H1 (cell line): ENCODE measurements at regions not wholly inside any gene's neighbourhood (a gene's known extent, or its start where the extent isn't known, plus 50 kb on each side); places are given as distances from the start of the nearest gene placed in this dataset.

ENCODE experiments used
- CTCF ChIA-PET: fragments of 300-600 bp; sonication (Branson Sonifier 250); formaldehyde crosslinking; loops from one replicate; lab custom pipeline; 2021; ENCODE audit not compliant: partially characterized antibody; lab: Charles Lee
- POLR2A ChIA-PET: fragments of 300-600 bp; sonication (Branson Sonifier 250); formaldehyde crosslinking; loops from one replicate; lab custom pipeline; 2021; ENCODE audit warnings: inconsistent platforms; ENCODE audit not compliant: partially characterized antibody; lab: Charles Lee
- DNase-seq, 2 experiments: peaks; one replicate each; pipeline versions ENCODE4 v3.0.0 to v3.0.0-alpha.2; 2010 to 2022; ENCODE audit warnings: low spot score in 2 of 2, low read depth in 1 of 2, mixed read lengths in 1 of 2
- FAIRE-seq: peaks from 2 replicates; lab custom pipeline; 2011; peaks lifted over from hg19 to GRCh38; lab: Jason Lieb, UNC
- H2AFZ ChIP-seq: 2 replicates; pipeline ENCODE4 v1.8.1; 2012; ENCODE audit warnings: low read length, inconsistent platforms
- H2AK5ac ChIP-seq: 2 replicates; pipeline ENCODE4 v1.6.1; 2013; ENCODE audit warnings: low read depth, low read length
- H2BK120ac ChIP-seq: replicated peaks from 2 replicates; pipeline ENCODE3; 2013; ENCODE audit warnings: low read depth, low read length, inconsistent platforms
- H2BK12ac ChIP-seq: 2 replicates; pipeline ENCODE4 v1.6.1; 2013; ENCODE audit warnings: low read depth, low read length
- H2BK15ac ChIP-seq: 2 replicates; pipeline ENCODE4 v1.6.1; 2013; ENCODE audit warnings: low read length
- H2BK20ac ChIP-seq: 2 replicates; pipeline ENCODE4 v1.6.1; 2013; ENCODE audit warnings: low read length
- H2BK5ac ChIP-seq: 2 replicates; pipeline ENCODE4 v1.6.1; 2013; ENCODE audit warnings: low read depth, low read length
- H3K14ac ChIP-seq: 2 replicates; pipeline ENCODE4 v1.6.1; 2013; ENCODE audit warnings: inconsistent platforms; ENCODE audit not compliant: insufficient read length
- H3K18ac ChIP-seq: 2 replicates; pipeline ENCODE4 v1.6.1; 2013; ENCODE audit warnings: low read length; ENCODE audit errors: extremely low read depth
- H3K23ac ChIP-seq: 2 replicates; pipeline ENCODE4 v1.6.1; 2013; ENCODE audit warnings: inconsistent platforms; ENCODE audit not compliant: insufficient read length
- H3K23me2 ChIP-seq: 2 replicates; pipeline ENCODE4 v1.6.1; 2013; ENCODE audit warnings: low read depth, low read length
- H3K27ac ChIP-seq: 2 replicates; pipeline ENCODE4 v1.6.1; 2011; ENCODE audit warnings: low read depth, low read length, inconsistent platforms
- H3K27me3 ChIP-seq, 4 experiments: replicated peaks in 1 of 4; 1 replicate in 1 of 4; 2 replicates in 3 of 4; pipeline versions ENCODE4 v1.6.1 to v1.8.1; 2011 to 2013; ENCODE audit warnings: low read length in 3 of 4, mild to moderate bottlenecking in 3 of 4, inconsistent platforms in 2 of 4, mixed read lengths in 2 of 4, moderate library complexity in 1 of 4; ENCODE audit not compliant: control insufficient read depth in 3 of 4, insufficient read depth in 3 of 4; ENCODE audit errors: extremely low read depth in 1 of 4
- H3K36me3 ChIP-seq, 4 experiments: 2 replicates each; pipeline versions ENCODE4 v1.6.1 to v1.8.1; 2011 to 2013; ENCODE audit warnings: mild to moderate bottlenecking in 4 of 4, low read length in 3 of 4, moderate library complexity in 2 of 4, control low read depth in 1 of 4, inconsistent platforms in 1 of 4; ENCODE audit not compliant: insufficient read depth in 4 of 4, control insufficient read depth in 2 of 4
- H3K4ac ChIP-seq: replicated peaks from 2 replicates; pipeline ENCODE3; 2013; ENCODE audit warnings: low read length, low read depth, mixed read lengths, inconsistent platforms; ENCODE audit not compliant: insufficient read length
- H3K4me1 ChIP-seq, 4 experiments: replicated peaks in 1 of 4; 1 replicate in 1 of 4; 2 replicates in 3 of 4; pipeline versions ENCODE4 v1.6.1 to v1.8.1; 2011 to 2013; ENCODE audit warnings: low read length in 3 of 4, inconsistent platforms in 2 of 4, mixed read lengths in 1 of 4; ENCODE audit not compliant: insufficient read depth in 4 of 4, control insufficient read depth in 3 of 4
- H3K4me2 ChIP-seq, 2 experiments: 2 replicates each; pipeline versions ENCODE4 v1.6.1 to v1.8.1; 2011 to 2013; ENCODE audit warnings: low read depth in 2 of 2, low read length in 2 of 2, control low read depth in 1 of 2, inconsistent platforms in 1 of 2, mild to moderate bottlenecking in 1 of 2; ENCODE audit not compliant: insufficient read depth in 1 of 2
- H3K4me3 ChIP-seq, 4 experiments: fragments of 200-600, 300-600 bp in 1 of 4; sonication (generic), shearing (Covaris generic), sonication (Bioruptor Twin) in 1 of 4; 2 replicates each; pipeline versions ENCODE4 v1.5.1 to v1.8.1; 2011 to 2016; ENCODE audit warnings: low read length in 4 of 4, low read depth in 3 of 4, control low read depth in 2 of 4, inconsistent platforms in 2 of 4, mild to moderate bottlenecking in 2 of 4, mixed read lengths in 1 of 4, moderate library complexity in 1 of 4; ENCODE audit not compliant: insufficient read depth in 2 of 4; ENCODE audit errors: extremely low read depth in 1 of 4
- H3K56ac ChIP-seq: replicated peaks from 2 replicates; pipeline ENCODE3; 2013; ENCODE audit warnings: low read depth, mild to moderate bottlenecking, mixed read lengths, low read length, inconsistent platforms; ENCODE audit not compliant: insufficient read length
- H3K79me1 ChIP-seq: 2 replicates; pipeline ENCODE4 v1.6.1; 2013; ENCODE audit warnings: low read depth, low read length, control low read depth
- H3K79me2 ChIP-seq, 2 experiments: 2 replicates each; pipeline versions ENCODE4 v1.6.1 to v1.8.1; 2012 to 2013; ENCODE audit warnings: low read length in 2 of 2, mild to moderate bottlenecking in 2 of 2, inconsistent platforms in 1 of 2; ENCODE audit not compliant: insufficient read depth in 2 of 2, control insufficient read depth in 1 of 2
- H3K9ac ChIP-seq, 4 experiments: replicated peaks in 1 of 4; 1 replicate in 1 of 4; 2 replicates in 3 of 4; pipeline versions ENCODE4 v1.6.1 to v1.8.1; 2011 to 2013; ENCODE audit warnings: low read depth in 3 of 4, low read length in 3 of 4, control low read depth in 2 of 4, mild to moderate bottlenecking in 2 of 4, moderate library complexity in 2 of 4, inconsistent platforms in 1 of 4; ENCODE audit errors: extremely low read depth in 1 of 4
- H3K9me3 ChIP-seq, 2 experiments: 2 replicates each; pipeline versions ENCODE4 v1.6.1 to v1.8.1; 2012 to 2013; ENCODE audit warnings: mild to moderate bottlenecking in 2 of 2, moderate library complexity in 2 of 2, control low read depth in 1 of 2, inconsistent platforms in 1 of 2, low read depth in 1 of 2, low read length in 1 of 2, mixed read lengths in 1 of 2; ENCODE audit not compliant: insufficient read depth in 2 of 2
- H4K20me1 ChIP-seq, 2 experiments: replicated peaks in 1 of 2; 2 replicates each; pipeline versions ENCODE3 to v1.8.1; 2011 to 2013; ENCODE audit warnings: inconsistent platforms in 2 of 2, low read length in 2 of 2, mild to moderate bottlenecking in 1 of 2; ENCODE audit not compliant: insufficient read depth in 2 of 2, control insufficient read depth in 1 of 2
- H4K5ac ChIP-seq: 2 replicates; pipeline ENCODE4 v1.6.1; 2013; ENCODE audit warnings: low read length, low read depth, mixed read lengths, inconsistent platforms; ENCODE audit not compliant: insufficient read length
- H4K8ac ChIP-seq: 2 replicates; pipeline ENCODE4 v1.8.0; 2013; ENCODE audit warnings: mild to moderate bottlenecking, moderate library complexity, low read length, inconsistent platforms; ENCODE audit not compliant: insufficient read depth; ENCODE audit errors: extremely low read depth
- H4K91ac ChIP-seq: replicated peaks from 2 replicates; pipeline ENCODE3; 2013; ENCODE audit warnings: low read length, mixed read lengths, inconsistent platforms; ENCODE audit not compliant: insufficient read length
- RAD21 ChIP-seq, 2 experiments: IDR thresholded peaks in 1 of 2; conservative IDR thresholded peaks in 1 of 2; 2 replicates each; pipeline ENCODE4 v1.6.1; 2011; ENCODE audit warnings: low read depth in 2 of 2, low read length in 2 of 2, improper control_type of control experiment in 1 of 2, inconsistent platforms in 1 of 2, mild to moderate bottlenecking in 1 of 2, moderate library complexity in 1 of 2
- SUZ12 ChIP-seq: fragments of 200-600 bp; sonication (generic); IDR thresholded peaks from 2 replicates; pipeline ENCODE4 v1.6.1; 2012; ENCODE audit warnings: mild to moderate bottlenecking, inconsistent platforms, low read length, moderate library complexity, mixed read lengths
- WGBS, 2 experiments: shearing (Covaris generic) in 1 of 2; methylation state at CpG; one replicate each; pipeline versions ENCODE4 v1.1.6 to v1.1.7; 2013 to 2015; ENCODE audit warnings: low lambda C conversion rate in 2 of 2, mixed read lengths in 2 of 2, inconsistent platforms in 1 of 2, low coverage in 1 of 2, missing lambda C conversion rate in 1 of 2; ENCODE audit not compliant: insufficient replicate concordance in 2 of 2, insufficient coverage in 1 of 2, insufficient read length in 1 of 2; ENCODE audit errors: extremely low coverage in 1 of 2, missing lambda C conversion rate in 1 of 2; 5-methylcytosine and 5-hydroxymethylcytosine counted together
- TF ChIP-seq, protein P1 (sequence below), 3 experiments: IDR thresholded peaks; 1 replicate in 2 of 3; 2 replicates in 1 of 3; pipeline versions ENCODE4 v1.5.1 to v1.6.1; 2011; ENCODE audit warnings: low read length in 3 of 3, mild to moderate bottlenecking in 3 of 3, inconsistent platforms in 2 of 3, low read depth in 1 of 3, moderate library complexity in 1 of 3; ENCODE audit not compliant: insufficient read depth in 1 of 3; ENCODE audit errors: control extremely low read depth in 1 of 3

DNA sequence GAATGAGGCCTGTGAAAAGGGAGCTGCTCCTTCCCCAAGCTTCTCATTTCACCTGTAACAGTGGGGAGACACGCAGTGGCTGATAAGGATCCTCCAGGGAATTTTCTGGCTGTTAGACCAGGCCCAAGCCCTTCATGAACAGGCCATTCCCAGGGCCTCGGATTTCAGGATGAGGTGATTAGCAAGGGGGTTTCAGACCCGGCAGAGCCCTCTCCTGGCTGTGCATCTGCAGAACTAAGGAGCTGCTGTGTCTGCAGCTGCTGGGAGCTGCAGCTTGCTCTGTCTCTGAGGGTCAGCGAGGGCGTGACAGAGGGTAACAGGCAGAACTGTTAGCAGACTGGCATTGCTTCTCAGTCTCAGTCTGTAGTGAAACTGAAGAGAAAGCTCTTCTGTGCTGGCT lies 110.4 kb downstream of the KCNA5 start:
- H2BK120ac ChIP-seq, result no peak overlapping the region
- H2AK5ac ChIP-seq, result no peak overlapping the region
- no peaks in the 10 kb centered on the region for H3K79me2 ChIP-seq
- no peak overlapping the region for H4K91ac ChIP-seq
- H3K4ac ChIP-seq, result no peak overlapping the region
- FAIRE-seq (no peak), DNase-seq (peak; percentile 34 to 55)
- TF ChIP-seq, protein P1, sequence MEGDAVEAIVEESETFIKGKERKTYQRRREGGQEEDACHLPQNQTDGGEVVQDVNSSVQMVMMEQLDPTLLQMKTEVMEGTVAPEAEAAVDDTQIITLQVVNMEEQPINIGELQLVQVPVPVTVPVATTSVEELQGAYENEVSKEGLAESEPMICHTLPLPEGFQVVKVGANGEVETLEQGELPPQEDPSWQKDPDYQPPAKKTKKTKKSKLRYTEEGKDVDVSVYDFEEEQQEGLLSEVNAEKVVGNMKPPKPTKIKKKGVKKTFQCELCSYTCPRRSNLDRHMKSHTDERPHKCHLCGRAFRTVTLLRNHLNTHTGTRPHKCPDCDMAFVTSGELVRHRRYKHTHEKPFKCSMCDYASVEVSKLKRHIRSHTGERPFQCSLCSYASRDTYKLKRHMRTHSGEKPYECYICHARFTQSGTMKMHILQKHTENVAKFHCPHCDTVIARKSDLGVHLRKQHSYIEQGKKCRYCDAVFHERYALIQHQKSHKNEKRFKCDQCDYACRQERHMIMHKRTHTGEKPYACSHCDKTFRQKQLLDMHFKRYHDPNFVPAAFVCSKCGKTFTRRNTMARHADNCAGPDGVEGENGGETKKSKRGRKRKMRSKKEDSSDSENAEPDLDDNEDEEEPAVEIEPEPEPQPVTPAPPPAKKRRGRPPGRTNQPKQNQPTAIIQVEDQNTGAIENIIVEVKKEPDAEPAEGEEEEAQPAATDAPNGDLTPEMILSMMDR (IDR thresholded peaks at IDR 0.05; ENCODE audit: control extremely low read depth in 1 of 3, insufficient read depth in 1 of 3, low read depth in 1 of 3, low read length in 3 of 3), result peak; percentile 13 to 52 (median 39); a peak in 3 of 4 replicates
- TF ChIP-seq RAD21 (IDR thresholded peaks at IDR 0.05 in 1 of 2, conservative IDR thresholded peaks at IDR 0.05 in 1 of 2; ENCODE audit: low read depth in 2 of 2, low read length in 2 of 2) (peak; percentile 44 to 53), SUZ12 (no peak)
- no peaks in the 10 kb centered on the region for H3K23me2 ChIP-seq
- peaks cover 0 to 4% (median 1%) of the 10 kb centered on the region in 4 experiments; a peak in 2 of 7 replicates for H3K4me1 ChIP-seq
- no peak overlapping the region for H3K27ac ChIP-seq
- H4K20me1 ChIP-seq, result no peaks in the 10 kb centered on the region
- no peak overlapping the region for H3K56ac ChIP-seq
- whole genome bisulfite sequencing, 2 experiments, result 58% methylated on average over 5 of the region's 5 CpGs; no CpG with 5 or more reads in 1 of the 2 experiments
- no peak overlapping the region for H2BK20ac ChIP-seq
- no peaks in the 10 kb centered on the region for H3K9me3 ChIP-seq
- H3K36me3 ChIP-seq, result no peaks in the 10 kb centered on the region
- no peak overlapping the region for H2BK15ac ChIP-seq
- no peak overlapping the region for H2BK5ac ChIP-seq
- no peaks in the 10 kb centered on the region for H3K27me3 ChIP-seq
- peak overlapping the region; percentile 27; the same call in 1 of the 2 replicates for H3K18ac ChIP-seq
- H2BK12ac ChIP-seq, result no peak overlapping the region
- POLR2A ChIA-PET, result interaction anchor here (0.6 kb wide), 1 partner anchor 27 kb away, joined by 3 read pairs; no protein-coding TSS in a partner anchor
- no peak overlapping the region for H4K5ac ChIP-seq
- no peak overlapping the region for H3K23ac ChIP-seq
- H4K8ac ChIP-seq, result no peak overlapping the region
- H3K14ac ChIP-seq, result no peak overlapping the region
- no peak overlapping the region for H3K4me3 ChIP-seq
- CTCF ChIA-PET, result interaction anchor here (0.5 to 1.7 kb wide), 13 partner anchors 11 to 834 kb away, joined by 3 to 8 read pairs (median 3); no protein-coding TSS in a partner anchor
- no peak overlapping the region for H2AFZ ChIP-seq
- no peaks in the 10 kb centered on the region for H3K79me1 ChIP-seq
- H3K4me2 ChIP-seq, result no peak overlapping the region
- no peak overlapping the region for H3K9ac ChIP-seq
